GM06990 (cell line): ENCODE measurements at regions not wholly inside any gene's neighbourhood (a gene's known extent, or its start where the extent isn't known, plus 50 kb on each side); places are given as distances from the start of the nearest gene placed in this dataset.

Source experiments
- DNase-seq: peaks from one replicate; pipeline ENCODE4 v3.0.0-alpha.2; 2011; ENCODE audit not compliant: insufficient read length; ENCODE audit errors: extremely low read depth
- H3K27me3 ChIP-seq: replicated peaks from 2 replicates; pipeline ENCODE4 v1.6.0; 2011; ENCODE audit warnings: low read length; ENCODE audit not compliant: control insufficient read depth, insufficient read depth
- H3K36me3 ChIP-seq: 2 replicates; pipeline ENCODE4 v1.5.1; 2011; ENCODE audit warnings: low read length; ENCODE audit not compliant: control insufficient read depth, insufficient read depth
- H3K4me3 ChIP-seq: replicated peaks from 2 replicates; pipeline ENCODE4 v1.5.1; 2011; ENCODE audit warnings: low read depth, mild to moderate bottlenecking, control low read depth, low read length
- CTCF ChIP-seq: IDR thresholded peaks from 2 replicates; pipeline ENCODE4 v1.5.1; 2011; ENCODE audit warnings: low read length, control low read depth, mild to moderate bottlenecking, inconsistent platforms; ENCODE audit not compliant: insufficient read depth, poor library complexity, severe bottlenecking

GRCh38 chr4:124173912-124174311, 538.6 kb downstream of the ANKRD50 start:
- Histone ChIP-seq H3K27me3 (no peaks in the 10 kb centered on the region), H3K4me3 (no peak overlapping the region), H3K36me3 (no peaks in the 10 kb centered on the region)
- no peak for DNase-seq
- no peak for TF ChIP-seq CTCF

- Histone ChIP-seq H3K36me3 (no peaks in the 10 kb centered on the region), H3K27me3 (no peaks in the 10 kb centered on the region), H3K4me3 (no peak overlapping the region)
- no peak for DNase-seq
- TF ChIP-seq CTCF: no peak
These were observed 534.7 kb downstream of the ANKRD50 start for GRCh38 chr4:124177647-124178425.

- Histone ChIP-seq H3K4me3 (no peak overlapping the region), H3K36me3 (no peaks in the 10 kb centered on the region), H3K27me3 (no peaks in the 10 kb centered on the region)
- TF ChIP-seq CTCF: no peak
- DNase-seq: no peak
These were observed 534.0 kb downstream of the ANKRD50 start for GRCh38 chr4:124178449-124179021.

GRCh38 chr4:124179506-124180186, 532.9 kb downstream of the ANKRD50 start:
- Histone ChIP-seq H3K27me3 (no peaks in the 10 kb centered on the region), H3K4me3 (no peak overlapping the region), H3K36me3 (no peaks in the 10 kb centered on the region)
- TF ChIP-seq CTCF: no peak
- no peak for DNase-seq

GRCh38 chr4:124181039-124181438, 531.5 kb downstream of the ANKRD50 start:
- no peak overlapping the region for H3K4me3 ChIP-seq
- TF ChIP-seq CTCF: no peak

More at GRCh38 chr4:124181039-124181438, 531.5 kb downstream of the ANKRD50 start:
- Histone ChIP-seq H3K36me3 (no peaks in the 10 kb centered on the region), H3K27me3 (no peaks in the 10 kb centered on the region)
- DNase-seq: no peak
